ENCODE measurements at regions not wholly inside any gene's neighbourhood (a gene's known extent, or its start where the extent isn't known, plus 50 kb on each side); places are given as distances from the start of the nearest gene placed in this dataset.

DNA sequence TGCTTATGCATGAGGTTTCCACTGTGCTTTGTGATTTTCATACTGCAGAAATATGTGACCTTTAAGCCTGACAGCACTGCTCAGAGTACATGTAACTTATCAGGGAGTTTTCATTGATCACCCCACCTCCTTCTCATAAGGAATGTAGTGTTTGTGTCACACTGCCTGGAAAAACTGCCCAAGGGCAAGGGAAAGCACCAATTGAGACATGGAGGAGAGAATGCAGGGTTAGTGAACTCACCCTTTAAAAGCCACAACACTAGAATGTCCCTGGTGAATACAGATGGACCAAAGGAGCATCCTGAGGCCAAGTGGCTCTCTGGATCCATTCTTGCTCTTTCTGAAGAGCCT, 147.2 kb upstream of the SPATS2L start:
- no peak for ATAC-seq
- Mint-ChIP-seq H3K36me3 (no peaks in the 10 kb centered on the region), H3K9me3 (peaks cover 4% of the 10 kb centered on the region), H3K27ac (no peak overlapping the region), H3K4me1 (peaks cover 6% of the 10 kb centered on the region), H3K27me3 (no peaks in the 10 kb centered on the region), H3K4me3 (no peak overlapping the region)

DNA sequence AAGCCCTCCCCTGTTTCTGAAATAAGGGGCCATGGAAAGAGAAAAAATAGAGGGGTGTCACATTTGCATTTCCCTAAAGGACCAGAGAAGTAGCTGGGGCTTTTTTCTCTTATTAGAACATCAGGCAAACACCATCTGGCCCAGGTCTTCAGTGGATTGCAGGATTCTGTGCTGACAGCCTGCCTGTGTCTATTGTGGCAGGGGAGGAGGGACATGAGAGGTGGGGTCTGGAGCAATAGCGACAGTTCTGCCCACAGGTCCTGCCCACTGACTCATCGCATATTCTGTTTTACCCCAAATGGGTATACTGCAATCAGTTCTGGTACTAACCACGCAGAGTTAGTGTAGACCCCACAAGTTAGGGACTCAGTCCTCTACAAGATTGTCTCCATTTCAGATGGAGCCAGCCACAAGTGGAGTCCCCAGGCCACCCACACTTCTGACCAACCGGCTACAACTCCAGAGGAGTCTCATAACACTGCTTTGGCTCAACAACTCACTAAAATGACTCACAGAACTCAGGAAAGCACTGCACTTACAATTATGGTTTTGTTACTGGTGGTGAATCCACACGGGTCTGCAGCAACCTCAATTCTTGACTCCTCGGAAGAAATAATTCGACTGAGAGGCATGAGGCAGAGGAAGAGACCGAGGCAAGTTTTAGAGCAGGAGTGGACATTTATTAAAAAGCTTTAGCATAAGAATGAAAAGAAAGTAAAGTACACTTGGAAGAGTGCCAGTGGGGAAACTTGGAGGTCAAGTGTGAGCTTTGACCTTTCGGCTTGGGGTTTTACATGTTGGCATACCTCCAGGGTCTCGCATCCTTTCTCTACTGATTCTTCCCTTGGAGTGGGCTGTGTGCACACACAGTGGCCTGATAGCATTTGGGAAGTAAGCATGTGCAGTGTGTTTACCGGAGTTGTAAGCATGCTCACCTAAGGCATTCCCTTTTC, 146.4 kb upstream of the SPATS2L start:
- Mint-ChIP-seq H3K36me3 (no peaks in the 10 kb centered on the region), H3K27ac (no peak overlapping the region), H3K4me1 (peaks cover 6% of the 10 kb centered on the region), H3K4me3 (no peak overlapping the region), H3K9me3 (peaks cover 4% of the 10 kb centered on the region), H3K27me3 (no peaks in the 10 kb centered on the region)
- no peak for ATAC-seq

DNA sequence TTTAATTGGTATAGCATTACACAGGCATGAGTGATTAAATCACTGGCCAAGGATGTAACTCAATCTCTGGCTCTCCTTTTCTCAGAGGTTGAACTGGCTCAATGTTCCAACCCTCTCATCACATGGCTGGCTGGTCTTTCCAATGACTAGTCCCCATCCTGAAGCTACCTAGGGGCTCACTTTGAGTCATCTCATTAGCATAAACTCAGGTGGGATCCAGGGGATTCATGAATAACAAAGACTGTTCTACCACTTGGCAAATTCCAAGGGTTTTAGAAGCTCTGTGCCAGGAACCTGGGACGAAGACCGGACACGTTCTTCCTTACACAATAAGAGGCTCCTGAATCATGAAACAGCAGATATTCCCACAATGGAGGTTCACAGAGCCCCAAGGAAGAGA, 145.0 kb upstream of the SPATS2L start:
- Mint-ChIP-seq H3K36me3 (no peaks in the 10 kb centered on the region), H3K27ac (no peak overlapping the region), H3K9me3 (peaks cover 8% of the 10 kb centered on the region), H3K27me3 (no peaks in the 10 kb centered on the region), H3K4me3 (no peak overlapping the region), H3K4me1 (peaks cover under 1% of the 10 kb centered on the region)
- ATAC-seq: no peak

DNA sequence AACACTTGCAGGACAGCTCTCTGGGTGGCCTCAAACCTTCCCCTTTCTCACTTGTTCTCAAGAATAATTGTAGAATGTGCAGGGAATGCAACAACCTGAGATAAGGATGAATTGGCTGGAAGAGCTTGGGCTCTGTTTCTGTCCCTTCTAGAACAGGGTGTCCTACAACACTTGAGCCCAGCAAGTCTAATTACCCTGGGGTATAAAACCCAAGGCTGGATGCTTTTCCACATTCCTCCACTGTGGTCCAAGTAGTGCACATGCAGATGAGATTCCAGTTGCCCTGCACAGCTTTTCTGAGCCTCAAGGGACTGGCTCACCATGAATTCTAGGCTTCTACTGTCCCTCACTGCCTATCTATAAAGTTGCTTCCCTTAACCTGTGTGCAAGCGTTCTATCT, 140.8 kb upstream of the SPATS2L start:
- Mint-ChIP-seq H3K27me3 (no peaks in the 10 kb centered on the region), H3K9me3 (peaks cover 9% of the 10 kb centered on the region), H3K4me3 (no peak overlapping the region), H3K27ac (no peak overlapping the region), H3K4me1 (no peaks in the 10 kb centered on the region), H3K36me3 (no peaks in the 10 kb centered on the region)
- ATAC-seq: no peak

DNA sequence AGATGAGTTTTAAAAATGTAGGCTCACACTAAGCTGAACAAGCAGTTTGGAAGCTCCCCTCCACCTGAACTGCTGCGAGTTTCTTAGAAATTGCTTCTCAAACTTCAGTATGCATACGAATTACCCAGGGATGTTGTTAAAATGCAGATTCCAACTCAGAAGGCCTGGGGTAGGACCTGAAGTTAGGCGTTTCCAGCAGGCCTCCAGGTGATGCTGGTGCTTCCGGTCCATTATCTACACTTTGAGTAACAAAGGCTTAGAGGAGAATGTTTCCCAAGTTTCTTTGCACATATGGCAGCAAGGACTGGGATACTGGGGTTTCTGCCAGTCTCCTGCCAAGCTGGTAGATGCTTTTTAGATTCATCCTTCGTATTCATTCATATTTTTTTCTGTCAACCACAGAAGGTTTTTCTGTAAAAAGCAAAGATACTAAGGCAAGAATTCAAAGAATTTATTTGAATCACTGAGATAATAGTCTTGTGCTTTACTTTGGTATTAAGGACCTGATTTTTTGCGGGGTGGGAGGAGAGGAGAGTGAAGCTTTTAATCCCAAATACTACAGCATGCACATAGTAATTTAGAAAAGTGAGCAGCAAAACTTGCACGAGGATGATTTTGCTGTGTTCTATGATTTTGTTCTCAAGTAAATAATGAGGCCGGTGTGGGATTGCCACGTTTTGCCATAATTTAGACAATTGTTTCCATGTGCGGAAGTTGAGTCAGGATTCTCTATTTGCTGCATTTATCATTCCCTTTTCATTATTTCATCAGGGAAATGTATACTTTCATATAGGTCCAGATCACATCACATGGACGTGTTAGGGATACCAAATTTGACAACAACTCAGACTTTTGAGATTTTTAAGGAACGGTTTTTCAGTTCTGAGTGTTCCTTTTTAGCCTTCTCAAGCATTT, 137.6 kb upstream of the SPATS2L start:
- no peaks in the 10 kb centered on the region for H3K27me3 Mint-ChIP-seq
- H3K4me3 Mint-ChIP-seq: no peak overlapping the region
- peaks cover 9% of the 10 kb centered on the region for H3K9me3 Mint-ChIP-seq
- no peak overlapping the region for H3K27ac Mint-ChIP-seq
- H3K36me3 Mint-ChIP-seq: no peaks in the 10 kb centered on the region
- no peaks in the 10 kb centered on the region for H3K4me1 Mint-ChIP-seq
- no peak for ATAC-seq

DNA sequence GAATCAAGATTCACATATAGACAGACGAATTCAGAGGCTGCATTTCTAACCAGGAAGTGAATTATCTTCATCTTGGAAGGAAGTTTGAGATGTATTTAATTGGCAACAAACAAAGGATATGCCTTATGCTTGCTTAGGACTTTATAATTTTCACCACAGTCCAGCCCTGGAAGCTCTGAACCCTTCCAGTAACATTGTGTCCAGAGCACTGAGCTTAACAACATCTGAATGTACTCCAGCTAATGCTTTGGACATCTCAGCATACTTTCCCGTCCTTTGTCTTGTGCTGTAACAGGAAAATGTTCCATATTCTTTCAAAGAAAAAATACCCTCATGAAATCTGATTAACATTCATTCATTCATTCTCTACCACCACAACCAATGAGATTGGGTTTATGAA, 136.3 kb upstream of the SPATS2L start:
- H3K27me3 Mint-ChIP-seq: no peaks in the 10 kb centered on the region
- H3K4me1 Mint-ChIP-seq: no peaks in the 10 kb centered on the region
- H3K27ac Mint-ChIP-seq: no peak overlapping the region
- ATAC-seq: no peak
- H3K9me3 Mint-ChIP-seq: peaks cover 6% of the 10 kb centered on the region
- H3K36me3 Mint-ChIP-seq: no peaks in the 10 kb centered on the region
- no peak overlapping the region for H3K4me3 Mint-ChIP-seq

DNA sequence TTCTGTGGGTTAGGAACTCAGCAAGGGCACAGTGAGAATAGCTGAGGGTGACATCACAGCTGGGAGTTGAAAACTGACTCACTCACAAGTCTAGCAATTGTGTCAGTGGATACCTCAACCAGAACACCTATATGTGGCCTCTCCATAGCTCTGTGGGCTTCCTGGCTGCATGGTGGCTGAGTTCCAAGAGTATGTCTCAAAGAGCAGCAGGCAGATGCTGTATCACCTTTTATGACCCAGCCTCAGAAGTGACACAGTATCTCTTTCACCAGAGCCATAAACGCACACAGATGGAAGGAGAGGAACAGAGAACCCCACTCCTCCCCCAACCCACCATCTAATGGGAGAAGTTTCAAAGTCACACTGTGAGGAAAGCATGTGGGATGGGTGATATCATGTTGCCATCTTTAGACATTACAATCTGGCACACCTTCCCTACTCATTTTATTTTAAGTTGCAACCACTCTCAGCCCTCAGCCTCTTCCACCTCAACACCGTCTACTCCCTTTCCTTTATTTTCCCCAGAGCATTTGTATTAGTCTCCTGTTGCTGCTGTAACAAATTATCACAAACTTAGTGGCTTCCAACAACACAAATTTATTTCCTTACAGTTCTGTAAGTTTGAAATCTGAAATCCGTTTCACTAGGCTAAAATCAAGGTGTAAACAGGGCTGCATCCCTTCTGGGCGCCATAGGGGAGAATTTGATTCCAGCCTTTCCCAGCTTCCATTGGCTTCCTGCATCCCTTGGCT, 134.6 kb upstream of the SPATS2L start:
- Mint-ChIP-seq H3K9me3 (peaks cover 3% of the 10 kb centered on the region), H3K27ac (no peak overlapping the region), H3K4me3 (no peak overlapping the region), H3K36me3 (no peaks in the 10 kb centered on the region), H3K4me1 (no peaks in the 10 kb centered on the region), H3K27me3 (no peaks in the 10 kb centered on the region)
- no peak for ATAC-seq

DNA sequence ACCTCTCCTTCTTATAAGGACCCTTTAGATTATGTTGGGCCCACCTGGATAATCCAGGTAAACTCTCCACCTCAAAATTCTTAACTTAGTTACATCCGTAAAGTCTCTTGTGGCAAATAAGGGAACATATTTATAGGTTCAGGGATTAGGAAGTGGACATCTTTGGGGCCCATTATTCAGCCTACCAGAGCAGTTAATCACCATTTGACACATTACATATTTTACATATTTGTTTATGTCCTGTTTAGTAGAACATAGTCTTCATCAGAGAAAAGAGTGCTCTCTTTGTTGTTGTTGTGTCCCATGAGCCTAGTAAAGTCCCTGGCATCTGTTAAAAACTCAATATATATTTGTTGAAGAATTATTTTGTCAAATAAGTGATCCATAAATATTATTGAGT, 134.0 kb upstream of the SPATS2L start:
- no peak for ATAC-seq
- Mint-ChIP-seq H3K27ac (no peak overlapping the region), H3K4me1 (no peaks in the 10 kb centered on the region), H3K4me3 (no peak overlapping the region), H3K27me3 (no peaks in the 10 kb centered on the region), H3K9me3 (peaks cover 3% of the 10 kb centered on the region), H3K36me3 (no peaks in the 10 kb centered on the region)

DNA sequence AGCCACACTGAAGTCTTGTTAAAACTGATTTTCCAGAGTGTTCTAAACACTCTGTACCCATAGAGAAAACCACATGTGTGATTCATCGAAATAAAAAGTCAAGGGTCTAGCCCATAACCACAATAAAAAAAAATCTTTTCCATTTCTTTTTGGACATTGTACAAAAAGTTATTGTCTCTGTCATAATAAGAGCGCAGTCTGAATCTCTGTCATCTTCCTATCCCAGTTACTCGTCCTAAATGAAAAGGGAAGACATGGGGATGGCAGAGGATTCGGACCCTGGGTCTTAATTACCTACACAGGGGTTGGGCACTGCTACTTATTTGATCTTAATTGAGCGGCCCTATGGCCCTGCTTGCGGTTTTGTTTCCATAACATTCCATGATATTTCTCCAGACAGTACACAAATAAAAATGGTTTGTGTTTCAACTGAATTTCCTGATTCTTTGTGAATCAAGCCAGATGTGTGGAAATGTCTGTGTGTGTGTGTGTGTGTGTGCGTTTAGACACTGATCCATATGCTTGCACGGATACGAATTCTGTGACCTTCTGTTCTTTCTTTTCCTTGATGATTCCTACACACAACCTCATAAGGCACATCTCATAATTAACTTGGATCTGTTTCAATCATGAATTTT, 133.4 kb upstream of the SPATS2L start:
- Mint-ChIP-seq H3K36me3 (no peaks in the 10 kb centered on the region), H3K27me3 (no peaks in the 10 kb centered on the region), H3K4me3 (no peak overlapping the region), H3K9me3 (peaks cover 3% of the 10 kb centered on the region), H3K27ac (no peak overlapping the region), H3K4me1 (no peaks in the 10 kb centered on the region)
- no peak for ATAC-seq

DNA sequence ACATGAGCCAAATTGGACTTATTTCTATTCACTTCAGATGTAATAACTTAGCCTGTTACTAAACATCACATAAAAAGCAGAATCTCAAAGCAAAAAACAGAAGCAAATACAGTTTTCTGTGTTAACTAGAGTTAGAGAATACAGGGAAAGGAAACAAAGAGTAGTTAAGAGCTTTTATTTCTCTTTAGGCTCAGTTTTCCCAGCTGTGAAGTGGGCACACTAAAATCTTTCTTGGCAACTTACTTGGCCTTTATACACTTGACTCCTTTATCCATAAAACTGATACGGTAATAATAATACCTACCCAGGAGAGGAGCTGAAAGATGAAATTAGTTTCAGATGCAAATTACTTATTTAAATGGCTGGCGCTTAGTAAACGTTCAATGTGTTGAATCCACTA, 132.8 kb upstream of the SPATS2L start:
- Mint-ChIP-seq H3K27ac (no peak overlapping the region), H3K9me3 (peaks cover 3% of the 10 kb centered on the region), H3K36me3 (no peaks in the 10 kb centered on the region), H3K27me3 (no peaks in the 10 kb centered on the region), H3K4me1 (no peaks in the 10 kb centered on the region), H3K4me3 (no peak overlapping the region)
- ATAC-seq: no peak

DNA sequence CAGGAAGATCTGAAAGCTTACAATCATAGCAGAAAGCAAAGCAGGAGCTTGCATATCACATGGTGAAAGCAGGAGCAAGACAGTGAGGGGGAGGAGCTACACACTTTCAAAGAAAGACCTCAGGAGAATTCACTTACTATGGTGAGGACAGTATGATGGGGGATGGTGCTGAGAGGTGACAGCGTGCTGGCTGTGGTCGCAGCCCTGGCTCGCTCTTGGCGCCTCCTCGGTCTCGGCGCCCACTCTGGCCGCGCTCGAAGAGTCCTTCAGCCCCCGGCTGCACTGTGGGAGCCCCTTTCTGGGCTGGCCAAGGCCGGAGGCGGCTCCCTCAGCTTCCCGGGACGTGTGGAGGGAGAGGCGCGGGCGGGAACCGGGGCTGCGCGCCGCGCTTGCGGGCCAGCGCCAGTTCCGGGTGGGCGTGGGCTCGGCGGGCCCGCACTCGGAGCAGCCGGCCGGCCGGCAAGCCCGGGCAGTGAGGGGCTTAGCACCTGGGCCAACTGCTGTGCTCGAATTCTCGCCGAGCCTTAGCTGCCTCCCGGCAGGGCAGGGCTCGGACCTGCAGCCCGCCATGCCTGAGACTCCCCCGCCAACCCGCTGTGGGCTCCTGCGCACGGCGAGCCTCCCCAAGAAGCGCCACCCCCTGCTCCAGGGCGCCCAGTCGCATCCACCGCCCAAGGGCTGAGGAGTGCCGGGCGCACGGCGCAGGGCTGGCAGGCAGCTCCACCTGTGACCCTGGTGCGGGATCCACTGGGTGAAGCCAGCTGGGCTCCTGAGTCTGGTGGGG, 131.9 kb upstream of the SPATS2L start:
- no peaks in the 10 kb centered on the region for H3K27me3 Mint-ChIP-seq
- no peak overlapping the region for H3K27ac Mint-ChIP-seq
- peaks cover 3% of the 10 kb centered on the region for H3K9me3 Mint-ChIP-seq
- H3K4me3 Mint-ChIP-seq: no peak overlapping the region
- H3K4me1 Mint-ChIP-seq: no peaks in the 10 kb centered on the region
- H3K36me3 Mint-ChIP-seq: no peaks in the 10 kb centered on the region
- no peak for ATAC-seq

DNA sequence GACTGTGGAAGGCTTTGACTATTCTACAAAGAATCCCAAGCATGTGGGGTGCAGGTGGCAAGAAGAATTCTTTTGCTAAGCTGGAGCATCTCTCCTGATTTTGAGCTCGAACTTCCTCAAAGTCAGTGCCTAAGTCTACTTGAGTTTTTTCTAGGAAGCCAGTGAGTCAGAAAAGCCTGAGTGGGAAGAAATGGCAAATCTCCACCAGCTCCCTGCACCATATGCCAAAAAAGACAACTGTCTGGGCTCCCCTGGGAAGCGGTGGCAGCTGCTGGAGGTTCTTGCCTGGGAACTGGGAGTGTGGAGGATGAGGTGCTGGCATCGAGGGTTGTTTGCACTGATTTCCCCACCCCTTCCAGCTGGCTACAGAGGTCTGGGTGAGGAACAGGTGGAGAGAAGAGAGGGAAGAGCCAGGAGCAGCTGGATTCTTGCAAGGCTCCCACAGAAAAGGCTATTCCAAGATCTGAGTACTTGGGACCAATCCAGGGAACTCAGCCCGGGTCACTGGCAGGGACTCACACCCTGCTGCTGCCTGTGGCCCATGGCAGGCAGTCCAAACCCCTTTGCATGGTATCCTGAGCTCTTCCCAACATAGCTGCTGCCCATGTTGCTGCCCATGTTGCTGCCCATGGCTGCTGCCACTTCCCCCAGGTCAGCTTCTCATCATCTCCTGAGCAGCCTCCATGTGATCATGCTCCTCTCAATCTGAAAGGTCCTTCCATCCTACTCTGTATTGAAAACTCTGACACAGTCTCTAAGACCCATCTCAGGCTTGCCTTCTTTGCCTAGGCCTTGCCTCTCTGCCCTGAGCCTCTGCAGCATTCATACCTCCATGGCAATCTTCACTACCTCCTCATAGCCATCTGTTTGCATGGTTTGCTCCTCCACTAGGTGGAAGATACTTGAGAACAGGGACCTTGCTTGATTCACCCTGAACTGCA, 128.3 kb upstream of the SPATS2L start:
- no peak overlapping the region for H3K4me3 Mint-ChIP-seq
- no peak overlapping the region for H3K27ac Mint-ChIP-seq
- H3K4me1 Mint-ChIP-seq: no peaks in the 10 kb centered on the region
- ATAC-seq: peak; percentile 42
- H3K9me3 Mint-ChIP-seq: no peaks in the 10 kb centered on the region
- H3K27me3 Mint-ChIP-seq: no peaks in the 10 kb centered on the region
- no peaks in the 10 kb centered on the region for H3K36me3 Mint-ChIP-seq

DNA sequence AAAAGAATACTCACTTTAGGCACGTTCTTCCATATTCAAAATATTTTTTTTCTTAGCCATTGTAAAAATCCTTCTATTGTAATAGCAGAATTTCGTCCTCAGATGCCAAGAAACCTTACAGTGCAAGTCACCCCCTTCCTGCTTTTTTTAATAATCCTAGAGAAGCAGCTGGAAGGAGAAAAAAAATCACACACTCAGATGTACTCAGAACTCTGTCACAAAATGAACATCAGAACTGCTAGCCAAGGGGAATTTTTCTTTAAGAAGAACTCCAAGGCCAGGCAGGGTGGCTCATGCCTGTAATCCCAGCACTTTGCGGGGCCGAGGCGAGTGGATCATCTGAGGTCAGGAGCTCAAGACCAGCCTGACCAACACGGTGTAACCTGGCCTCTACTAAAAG, 127.3 kb upstream of the SPATS2L start:
- H3K9me3 Mint-ChIP-seq: no peaks in the 10 kb centered on the region
- no peak for ATAC-seq
- H3K4me1 Mint-ChIP-seq: no peaks in the 10 kb centered on the region
- H3K36me3 Mint-ChIP-seq: no peaks in the 10 kb centered on the region
- H3K27ac Mint-ChIP-seq: no peak overlapping the region
- H3K27me3 Mint-ChIP-seq: no peaks in the 10 kb centered on the region
- no peak overlapping the region for H3K4me3 Mint-ChIP-seq

Data from stimulated activated memory B cell treated with anti-CD40 and anti-IgM and Interleukin-4, amounts not matched to agents 10 μg/mL and 1 μg/mL and 100 μg/mL, for 72 hours (primary cell).